H1 (cell line): ENCODE measurements at regions not wholly inside any gene's neighbourhood (a gene's known extent, or its start where the extent isn't known, plus 50 kb on each side); places are given as distances from the start of the nearest gene placed in this dataset.
"Not testable (repeated sequence)": the region's sequence is repeated elsewhere in the genome, so short reads cannot be mapped to it uniquely, and the experiment has no call there.

ENCODE experiments used
- CTCF ChIA-PET: fragments of 300-600 bp; sonication (Branson Sonifier 250); formaldehyde crosslinking; loops from one replicate; lab custom pipeline; 2021; ENCODE audit not compliant: partially characterized antibody; lab: Charles Lee
- POLR2A ChIA-PET: fragments of 300-600 bp; sonication (Branson Sonifier 250); formaldehyde crosslinking; loops from one replicate; lab custom pipeline; 2021; ENCODE audit warnings: inconsistent platforms; ENCODE audit not compliant: partially characterized antibody; lab: Charles Lee
- DNase-seq, 2 experiments: peaks; one replicate each; pipeline versions ENCODE4 v3.0.0 to v3.0.0-alpha.2; 2010 to 2022; ENCODE audit warnings: low spot score in 2 of 2, low read depth in 1 of 2, mixed read lengths in 1 of 2
- FAIRE-seq: peaks from 2 replicates; lab custom pipeline; 2011; peaks lifted over from hg19 to GRCh38; lab: Jason Lieb, UNC
- H2AFZ ChIP-seq: 2 replicates; pipeline ENCODE4 v1.8.1; 2012; ENCODE audit warnings: low read length, inconsistent platforms
- H2AK5ac ChIP-seq: 2 replicates; pipeline ENCODE4 v1.6.1; 2013; ENCODE audit warnings: low read depth, low read length
- H2BK120ac ChIP-seq: replicated peaks from 2 replicates; pipeline ENCODE3; 2013; ENCODE audit warnings: low read depth, low read length, inconsistent platforms
- H2BK12ac ChIP-seq: 2 replicates; pipeline ENCODE4 v1.6.1; 2013; ENCODE audit warnings: low read depth, low read length
- H2BK15ac ChIP-seq: 2 replicates; pipeline ENCODE4 v1.6.1; 2013; ENCODE audit warnings: low read length
- H2BK20ac ChIP-seq: 2 replicates; pipeline ENCODE4 v1.6.1; 2013; ENCODE audit warnings: low read length
- H2BK5ac ChIP-seq: 2 replicates; pipeline ENCODE4 v1.6.1; 2013; ENCODE audit warnings: low read depth, low read length
- H3K14ac ChIP-seq: 2 replicates; pipeline ENCODE4 v1.6.1; 2013; ENCODE audit warnings: inconsistent platforms; ENCODE audit not compliant: insufficient read length
- H3K18ac ChIP-seq: 2 replicates; pipeline ENCODE4 v1.6.1; 2013; ENCODE audit warnings: low read length; ENCODE audit errors: extremely low read depth
- H3K23ac ChIP-seq: 2 replicates; pipeline ENCODE4 v1.6.1; 2013; ENCODE audit warnings: inconsistent platforms; ENCODE audit not compliant: insufficient read length
- H3K23me2 ChIP-seq: 2 replicates; pipeline ENCODE4 v1.6.1; 2013; ENCODE audit warnings: low read depth, low read length
- H3K27ac ChIP-seq: 2 replicates; pipeline ENCODE4 v1.6.1; 2011; ENCODE audit warnings: low read depth, low read length, inconsistent platforms
- H3K27me3 ChIP-seq, 4 experiments: replicated peaks in 1 of 4; 1 replicate in 1 of 4; 2 replicates in 3 of 4; pipeline versions ENCODE4 v1.6.1 to v1.8.1; 2011 to 2013; ENCODE audit warnings: low read length in 3 of 4, mild to moderate bottlenecking in 3 of 4, inconsistent platforms in 2 of 4, mixed read lengths in 2 of 4, moderate library complexity in 1 of 4; ENCODE audit not compliant: control insufficient read depth in 3 of 4, insufficient read depth in 3 of 4; ENCODE audit errors: extremely low read depth in 1 of 4
- H3K36me3 ChIP-seq, 4 experiments: 2 replicates each; pipeline versions ENCODE4 v1.6.1 to v1.8.1; 2011 to 2013; ENCODE audit warnings: mild to moderate bottlenecking in 4 of 4, low read length in 3 of 4, moderate library complexity in 2 of 4, control low read depth in 1 of 4, inconsistent platforms in 1 of 4; ENCODE audit not compliant: insufficient read depth in 4 of 4, control insufficient read depth in 2 of 4
- H3K4ac ChIP-seq: replicated peaks from 2 replicates; pipeline ENCODE3; 2013; ENCODE audit warnings: low read length, low read depth, mixed read lengths, inconsistent platforms; ENCODE audit not compliant: insufficient read length
- H3K4me1 ChIP-seq, 4 experiments: replicated peaks in 1 of 4; 1 replicate in 1 of 4; 2 replicates in 3 of 4; pipeline versions ENCODE4 v1.6.1 to v1.8.1; 2011 to 2013; ENCODE audit warnings: low read length in 3 of 4, inconsistent platforms in 2 of 4, mixed read lengths in 1 of 4; ENCODE audit not compliant: insufficient read depth in 4 of 4, control insufficient read depth in 3 of 4
- H3K4me2 ChIP-seq, 2 experiments: 2 replicates each; pipeline versions ENCODE4 v1.6.1 to v1.8.1; 2011 to 2013; ENCODE audit warnings: low read depth in 2 of 2, low read length in 2 of 2, control low read depth in 1 of 2, inconsistent platforms in 1 of 2, mild to moderate bottlenecking in 1 of 2; ENCODE audit not compliant: insufficient read depth in 1 of 2
- H3K4me3 ChIP-seq, 4 experiments: fragments of 200-600, 300-600 bp in 1 of 4; sonication (generic), shearing (Covaris generic), sonication (Bioruptor Twin) in 1 of 4; 2 replicates each; pipeline versions ENCODE4 v1.5.1 to v1.8.1; 2011 to 2016; ENCODE audit warnings: low read length in 4 of 4, low read depth in 3 of 4, control low read depth in 2 of 4, inconsistent platforms in 2 of 4, mild to moderate bottlenecking in 2 of 4, mixed read lengths in 1 of 4, moderate library complexity in 1 of 4; ENCODE audit not compliant: insufficient read depth in 2 of 4; ENCODE audit errors: extremely low read depth in 1 of 4
- H3K56ac ChIP-seq: replicated peaks from 2 replicates; pipeline ENCODE3; 2013; ENCODE audit warnings: low read depth, mild to moderate bottlenecking, mixed read lengths, low read length, inconsistent platforms; ENCODE audit not compliant: insufficient read length
- H3K79me1 ChIP-seq: 2 replicates; pipeline ENCODE4 v1.6.1; 2013; ENCODE audit warnings: low read depth, low read length, control low read depth
- H3K79me2 ChIP-seq, 2 experiments: 2 replicates each; pipeline versions ENCODE4 v1.6.1 to v1.8.1; 2012 to 2013; ENCODE audit warnings: low read length in 2 of 2, mild to moderate bottlenecking in 2 of 2, inconsistent platforms in 1 of 2; ENCODE audit not compliant: insufficient read depth in 2 of 2, control insufficient read depth in 1 of 2
- H3K9ac ChIP-seq, 4 experiments: replicated peaks in 1 of 4; 1 replicate in 1 of 4; 2 replicates in 3 of 4; pipeline versions ENCODE4 v1.6.1 to v1.8.1; 2011 to 2013; ENCODE audit warnings: low read depth in 3 of 4, low read length in 3 of 4, control low read depth in 2 of 4, mild to moderate bottlenecking in 2 of 4, moderate library complexity in 2 of 4, inconsistent platforms in 1 of 4; ENCODE audit errors: extremely low read depth in 1 of 4
- H3K9me3 ChIP-seq, 2 experiments: 2 replicates each; pipeline versions ENCODE4 v1.6.1 to v1.8.1; 2012 to 2013; ENCODE audit warnings: mild to moderate bottlenecking in 2 of 2, moderate library complexity in 2 of 2, control low read depth in 1 of 2, inconsistent platforms in 1 of 2, low read depth in 1 of 2, low read length in 1 of 2, mixed read lengths in 1 of 2; ENCODE audit not compliant: insufficient read depth in 2 of 2
- H4K20me1 ChIP-seq, 2 experiments: replicated peaks in 1 of 2; 2 replicates each; pipeline versions ENCODE3 to v1.8.1; 2011 to 2013; ENCODE audit warnings: inconsistent platforms in 2 of 2, low read length in 2 of 2, mild to moderate bottlenecking in 1 of 2; ENCODE audit not compliant: insufficient read depth in 2 of 2, control insufficient read depth in 1 of 2
- H4K5ac ChIP-seq: 2 replicates; pipeline ENCODE4 v1.6.1; 2013; ENCODE audit warnings: low read length, low read depth, mixed read lengths, inconsistent platforms; ENCODE audit not compliant: insufficient read length
- H4K8ac ChIP-seq: 2 replicates; pipeline ENCODE4 v1.8.0; 2013; ENCODE audit warnings: mild to moderate bottlenecking, moderate library complexity, low read length, inconsistent platforms; ENCODE audit not compliant: insufficient read depth; ENCODE audit errors: extremely low read depth
- H4K91ac ChIP-seq: replicated peaks from 2 replicates; pipeline ENCODE3; 2013; ENCODE audit warnings: low read length, mixed read lengths, inconsistent platforms; ENCODE audit not compliant: insufficient read length
- WGBS, 2 experiments: shearing (Covaris generic) in 1 of 2; methylation state at CpG; one replicate each; pipeline versions ENCODE4 v1.1.6 to v1.1.7; 2013 to 2015; ENCODE audit warnings: low lambda C conversion rate in 2 of 2, mixed read lengths in 2 of 2, inconsistent platforms in 1 of 2, low coverage in 1 of 2, missing lambda C conversion rate in 1 of 2; ENCODE audit not compliant: insufficient replicate concordance in 2 of 2, insufficient coverage in 1 of 2, insufficient read length in 1 of 2; ENCODE audit errors: extremely low coverage in 1 of 2, missing lambda C conversion rate in 1 of 2; 5-methylcytosine and 5-hydroxymethylcytosine counted together

- H3K4me1 ChIP-seq, H3K79me1 ChIP-seq, H3K79me2 ChIP-seq, H3K4ac ChIP-seq, H2BK20ac ChIP-seq, H4K5ac ChIP-seq, H2AK5ac ChIP-seq, CTCF ChIA-PET, H4K20me1 ChIP-seq, H3K14ac ChIP-seq, H4K91ac ChIP-seq, H3K9me3 ChIP-seq, H3K18ac ChIP-seq, H2BK5ac ChIP-seq, H3K4me3 ChIP-seq, POLR2A ChIA-PET, H3K23me2 ChIP-seq, FAIRE-seq, H2BK120ac ChIP-seq, H2BK12ac ChIP-seq, H3K36me3 ChIP-seq, H3K27me3 ChIP-seq, H3K56ac ChIP-seq, DNase-seq, H3K9ac ChIP-seq, H4K8ac ChIP-seq, H3K23ac ChIP-seq, H3K4me2 ChIP-seq, H2AFZ ChIP-seq, H2BK15ac ChIP-seq, H3K27ac ChIP-seq: not testable (repeated sequence)
- WGBS, 2 experiments, result 94% methylated on average over 6 of the region's 6 CpGs; no CpG with 5 or more reads in 1 of the 2 experiments
Measured at GRCh38 chr2:91549316-91549715, 2857.8 kb downstream of the RPIA start.

GRCh38 chr2:91558234-91558633 is 2866.8 kb downstream of the RPIA start:
- FAIRE-seq, H3K18ac ChIP-seq, H4K20me1 ChIP-seq, H2BK12ac ChIP-seq, H4K91ac ChIP-seq, H3K9me3 ChIP-seq, H3K36me3 ChIP-seq, H2AK5ac ChIP-seq, H2BK15ac ChIP-seq, H2BK120ac ChIP-seq, H3K56ac ChIP-seq, POLR2A ChIA-PET, H3K4ac ChIP-seq, CTCF ChIA-PET, H3K4me1 ChIP-seq, H3K4me2 ChIP-seq, H3K79me1 ChIP-seq, H3K23ac ChIP-seq, H4K5ac ChIP-seq, H3K9ac ChIP-seq, H2AFZ ChIP-seq, H3K4me3 ChIP-seq, H3K23me2 ChIP-seq, H3K27ac ChIP-seq, H4K8ac ChIP-seq, H3K79me2 ChIP-seq, H2BK20ac ChIP-seq, H3K14ac ChIP-seq, DNase-seq, H3K27me3 ChIP-seq, H2BK5ac ChIP-seq: not testable (repeated sequence)
